Endodermal cell (in vitro differentiated cells): ENCODE measurements at regions not wholly inside any gene's neighbourhood (a gene's known extent, or its start where the extent isn't known, plus 50 kb on each side); places are given as distances from the start of the nearest gene placed in this dataset.

Experiments
- DNase-seq: peaks from one replicate; pipeline ENCODE4 v3.0.0-alpha.2; 2017
- H3K27ac ChIP-seq: 2 replicates; pipeline ENCODE4 v1.5.1; 2013; ENCODE audit warnings: mild to moderate bottlenecking, low read depth, low read length, moderate library complexity
- H3K27me3 ChIP-seq: 2 replicates; pipeline ENCODE4 v1.6.1; 2013; ENCODE audit warnings: mild to moderate bottlenecking, low read length, moderate library complexity; ENCODE audit not compliant: insufficient read depth, control insufficient read depth, poor library complexity, severe bottlenecking
- H3K36me3 ChIP-seq: 2 replicates; pipeline ENCODE4 v1.7.0; 2013; ENCODE audit warnings: mild to moderate bottlenecking, low read length, moderate library complexity; ENCODE audit not compliant: control insufficient read depth, insufficient read depth
- H3K4me1 ChIP-seq: one replicate; pipeline ENCODE4 v1.7.0; 2013; ENCODE audit warnings: low read length; ENCODE audit not compliant: control insufficient read depth, insufficient read depth
- H3K4me3 ChIP-seq: 2 replicates; pipeline ENCODE4 v1.5.1; 2013; ENCODE audit warnings: mild to moderate bottlenecking, low read length, moderate library complexity
- H3K9ac ChIP-seq: 2 replicates; pipeline ENCODE4 v1.6.1; 2013; ENCODE audit warnings: mild to moderate bottlenecking, low read length, moderate library complexity; ENCODE audit not compliant: poor library complexity, severe bottlenecking; ENCODE audit errors: extremely low read depth
- H3K9me3 ChIP-seq: 2 replicates; pipeline ENCODE4 v1.6.1; 2013; ENCODE audit warnings: mild to moderate bottlenecking, low read length, moderate library complexity; ENCODE audit not compliant: control insufficient read depth
- H3K27ac Mint-ChIP-seq: 2 replicates; pipeline ENCODE4 v1.8.0; 2020; ENCODE audit warnings: mixed read lengths
- H3K27me3 Mint-ChIP-seq: 2 replicates; pipeline ENCODE4 v1.8.0; 2021; ENCODE audit warnings: mild to moderate bottlenecking, mixed read lengths; ENCODE audit not compliant: insufficient read depth
- H3K36me3 Mint-ChIP-seq: 2 replicates; pipeline ENCODE4 v1.8.0; 2020; ENCODE audit warnings: low read depth, mixed read lengths
- H3K4me1 Mint-ChIP-seq: 2 replicates; pipeline ENCODE4 v1.8.0; 2020; ENCODE audit warnings: mixed read lengths
- H3K4me3 Mint-ChIP-seq: 2 replicates; pipeline ENCODE4 v1.8.0; 2020; ENCODE audit warnings: mild to moderate bottlenecking, moderate library complexity, mixed read lengths
- H3K9me3 Mint-ChIP-seq: 2 replicates; pipeline ENCODE4 v1.8.0; 2020; ENCODE audit warnings: mild to moderate bottlenecking, mixed read lengths
- WGBS, 2 experiments: methylation state at CpG; one replicate each; pipeline versions ENCODE4 v1.1.5 to v1.1.7; 2013; ENCODE audit warnings: missing lambda C conversion rate in 2 of 2, mixed read lengths in 1 of 2; ENCODE audit not compliant: insufficient coverage in 1 of 2, insufficient read length in 1 of 2; 5-methylcytosine and 5-hydroxymethylcytosine counted together
- TF ChIP-seq, protein P1 (sequence below): fragments of 200-600 bp; sonication (generic); conservative IDR thresholded peaks from 2 replicates; pipeline ENCODE4 v1.5.0; 2021; ENCODE audit warnings: antibody characterized with exemption, mild to moderate bottlenecking

DNA sequence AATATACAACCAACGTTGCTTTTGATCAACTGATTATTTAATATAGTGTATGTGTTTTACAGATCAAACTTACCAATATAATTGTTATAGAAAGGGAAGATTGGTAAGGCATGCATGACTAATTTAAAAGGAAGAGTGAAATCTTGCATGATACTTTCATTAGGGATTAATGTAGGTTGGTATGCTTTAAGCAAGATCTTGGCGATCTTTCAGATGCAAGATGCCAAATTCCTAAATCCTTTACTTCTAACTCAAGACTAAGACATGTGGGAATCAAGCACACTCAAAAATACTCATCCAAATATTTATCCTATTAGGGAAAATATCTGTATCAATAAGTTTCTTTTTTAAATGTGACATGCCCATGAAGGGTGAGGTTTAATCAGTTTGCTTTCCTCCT, 321.4 kb upstream of the MEOX2 start:
- H3K27me3 ChIP-seq = no peaks in the 10 kb centered on the region
- Mint-ChIP-seq H3K4me3 (no peak overlapping the region), H3K4me1 (no peaks in the 10 kb centered on the region), H3K36me3 (no peaks in the 10 kb centered on the region), H3K27ac (no peak overlapping the region), H3K9me3 (peaks cover 1% of the 10 kb centered on the region), H3K27me3 (no peaks in the 10 kb centered on the region)
- no peak for DNase-seq
- H3K4me3 ChIP-seq = no peak overlapping the region
- TF ChIP-seq, protein P1, sequence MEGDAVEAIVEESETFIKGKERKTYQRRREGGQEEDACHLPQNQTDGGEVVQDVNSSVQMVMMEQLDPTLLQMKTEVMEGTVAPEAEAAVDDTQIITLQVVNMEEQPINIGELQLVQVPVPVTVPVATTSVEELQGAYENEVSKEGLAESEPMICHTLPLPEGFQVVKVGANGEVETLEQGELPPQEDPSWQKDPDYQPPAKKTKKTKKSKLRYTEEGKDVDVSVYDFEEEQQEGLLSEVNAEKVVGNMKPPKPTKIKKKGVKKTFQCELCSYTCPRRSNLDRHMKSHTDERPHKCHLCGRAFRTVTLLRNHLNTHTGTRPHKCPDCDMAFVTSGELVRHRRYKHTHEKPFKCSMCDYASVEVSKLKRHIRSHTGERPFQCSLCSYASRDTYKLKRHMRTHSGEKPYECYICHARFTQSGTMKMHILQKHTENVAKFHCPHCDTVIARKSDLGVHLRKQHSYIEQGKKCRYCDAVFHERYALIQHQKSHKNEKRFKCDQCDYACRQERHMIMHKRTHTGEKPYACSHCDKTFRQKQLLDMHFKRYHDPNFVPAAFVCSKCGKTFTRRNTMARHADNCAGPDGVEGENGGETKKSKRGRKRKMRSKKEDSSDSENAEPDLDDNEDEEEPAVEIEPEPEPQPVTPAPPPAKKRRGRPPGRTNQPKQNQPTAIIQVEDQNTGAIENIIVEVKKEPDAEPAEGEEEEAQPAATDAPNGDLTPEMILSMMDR = no peak
- 100% methylated on average over 2 of the region's 2 CpGs; no CpG with 5 or more reads in 1 of the 2 experiments for WGBS, 2 experiments
- H3K27ac ChIP-seq = no peak overlapping the region
- no peaks in the 10 kb centered on the region for H3K9me3 ChIP-seq
- H3K9ac ChIP-seq = no peak overlapping the region
- H3K36me3 ChIP-seq = no peaks in the 10 kb centered on the region
- H3K4me1 ChIP-seq = no peaks in the 10 kb centered on the region

DNA sequence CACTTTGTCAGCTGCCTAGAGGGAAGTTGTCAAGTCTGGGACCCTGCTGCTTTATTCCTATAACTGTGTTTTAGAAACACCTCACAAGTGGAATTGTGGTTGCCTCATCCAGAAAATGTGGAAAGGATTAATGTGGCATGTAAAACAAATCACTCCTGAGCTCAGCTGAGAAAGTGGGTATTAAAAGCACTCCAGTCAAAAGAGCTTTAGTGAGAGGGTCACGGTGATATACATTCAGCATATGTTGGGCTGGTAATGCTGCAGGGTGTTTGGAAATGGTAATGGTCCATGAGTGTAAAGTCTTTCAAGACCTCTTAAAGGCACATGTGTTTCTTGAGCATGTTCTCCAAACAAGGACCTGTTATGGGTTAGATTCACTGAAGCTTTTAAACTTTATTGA, 318.2 kb upstream of the MEOX2 start:
- Histone ChIP-seq H3K36me3 (no peaks in the 10 kb centered on the region), H3K4me3 (no peak overlapping the region), H3K27ac (no peak overlapping the region), H3K9me3 (no peaks in the 10 kb centered on the region), H3K4me1 (no peaks in the 10 kb centered on the region), H3K27me3 (no peaks in the 10 kb centered on the region), H3K9ac (no peak overlapping the region)
- Mint-ChIP-seq H3K27ac (no peak overlapping the region), H3K36me3 (no peaks in the 10 kb centered on the region), H3K4me3 (no peak overlapping the region), H3K9me3 (no peaks in the 10 kb centered on the region), H3K27me3 (no peaks in the 10 kb centered on the region), H3K4me1 (no peaks in the 10 kb centered on the region)
- 89 to 100% methylated on average over 1 of the region's 1 CpG for WGBS, 2 experiments
- no peak for DNase-seq
- TF ChIP-seq, protein P1 = no peak

DNA sequence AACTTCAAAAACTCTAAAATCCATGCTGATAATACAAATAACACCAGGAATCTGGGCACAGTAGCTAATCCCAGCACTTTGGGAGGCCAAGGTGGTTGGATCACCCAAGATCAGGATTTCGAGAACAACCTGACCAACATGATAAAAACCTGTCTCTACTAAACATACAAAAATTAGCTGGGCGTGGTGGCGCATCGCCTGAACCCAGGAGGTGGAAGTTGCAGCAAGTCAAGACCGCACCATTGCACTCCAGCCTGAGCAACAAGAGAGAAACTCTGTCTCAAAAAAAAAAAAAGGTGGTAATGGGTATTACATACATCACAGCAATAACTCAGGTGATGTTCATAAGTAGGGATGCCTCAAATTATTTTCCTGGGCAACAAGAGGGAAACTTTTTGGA, 315.0 kb upstream of the MEOX2 start:
- TF ChIP-seq, protein P1 = no peak
- DNase-seq = no peak
- no peaks in the 10 kb centered on the region for H3K9me3 Mint-ChIP-seq
- no peaks in the 10 kb centered on the region for H3K27me3 Mint-ChIP-seq
- H3K27ac Mint-ChIP-seq = no peak overlapping the region
- no peak overlapping the region for H3K4me3 Mint-ChIP-seq
- H3K36me3 Mint-ChIP-seq = no peaks in the 10 kb centered on the region
- 93 to 100% methylated on average over 4 to 5 of the region's 5 CpGs for WGBS, 2 experiments
- Histone ChIP-seq H3K27ac (no peak overlapping the region), H3K9ac (no peak overlapping the region), H3K27me3 (no peaks in the 10 kb centered on the region), H3K4me3 (no peak overlapping the region), H3K36me3 (no peaks in the 10 kb centered on the region), H3K9me3 (no peaks in the 10 kb centered on the region), H3K4me1 (no peaks in the 10 kb centered on the region)
- H3K4me1 Mint-ChIP-seq = no peaks in the 10 kb centered on the region
